ENCODE measurements at regions not wholly inside any gene's neighbourhood (a gene's known extent, or its start where the extent isn't known, plus 50 kb on each side); places are given as distances from the start of the nearest gene placed in this dataset.

DNA sequence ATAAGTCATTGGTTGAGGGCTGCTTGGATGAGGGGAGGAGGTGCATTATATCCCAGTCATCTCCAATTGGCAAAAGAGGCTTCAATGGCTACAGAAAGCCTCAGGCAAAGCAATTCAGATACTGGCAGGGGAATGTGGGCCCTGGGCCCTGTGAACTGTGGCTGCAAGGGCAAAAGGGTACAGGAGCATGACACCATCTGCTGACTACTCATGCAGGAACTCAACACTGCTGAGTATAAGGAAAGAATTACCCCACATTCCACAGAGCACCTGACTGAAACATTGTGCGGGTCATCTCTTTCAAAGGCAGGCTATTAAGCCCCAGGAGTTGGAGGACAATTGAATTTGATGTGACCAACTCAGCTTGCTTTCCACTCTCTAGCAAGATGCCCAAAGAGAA lies 92.1 kb upstream of the SPTLC3 start:
- TF ChIP-seq, protein P1, sequence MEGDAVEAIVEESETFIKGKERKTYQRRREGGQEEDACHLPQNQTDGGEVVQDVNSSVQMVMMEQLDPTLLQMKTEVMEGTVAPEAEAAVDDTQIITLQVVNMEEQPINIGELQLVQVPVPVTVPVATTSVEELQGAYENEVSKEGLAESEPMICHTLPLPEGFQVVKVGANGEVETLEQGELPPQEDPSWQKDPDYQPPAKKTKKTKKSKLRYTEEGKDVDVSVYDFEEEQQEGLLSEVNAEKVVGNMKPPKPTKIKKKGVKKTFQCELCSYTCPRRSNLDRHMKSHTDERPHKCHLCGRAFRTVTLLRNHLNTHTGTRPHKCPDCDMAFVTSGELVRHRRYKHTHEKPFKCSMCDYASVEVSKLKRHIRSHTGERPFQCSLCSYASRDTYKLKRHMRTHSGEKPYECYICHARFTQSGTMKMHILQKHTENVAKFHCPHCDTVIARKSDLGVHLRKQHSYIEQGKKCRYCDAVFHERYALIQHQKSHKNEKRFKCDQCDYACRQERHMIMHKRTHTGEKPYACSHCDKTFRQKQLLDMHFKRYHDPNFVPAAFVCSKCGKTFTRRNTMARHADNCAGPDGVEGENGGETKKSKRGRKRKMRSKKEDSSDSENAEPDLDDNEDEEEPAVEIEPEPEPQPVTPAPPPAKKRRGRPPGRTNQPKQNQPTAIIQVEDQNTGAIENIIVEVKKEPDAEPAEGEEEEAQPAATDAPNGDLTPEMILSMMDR (IDR thresholded peaks at IDR 0.05) = no peak
- TF ChIP-seq POLR2A (IDR thresholded peaks at IDR 0.05) = no peak

Data from tibial nerve (tissue), 3 donors.